Endothelial cell of umbilical vein (primary cell): ENCODE measurements at regions not wholly inside any gene's neighbourhood (a gene's known extent, or its start where the extent isn't known, plus 50 kb on each side); places are given as distances from the start of the nearest gene placed in this dataset.

ENCODE experiments used
- BruUV-seq: library from RNA; stranded (reverse); fragments of 400-500 nt; replicated peaks from 2 replicates; lab custom pipeline; 2021; lab: Mats Ljungman, UMichigan
- CTCF ChIA-PET: fragments of 300-600, 350-600 bp; sonication (Branson Sonifier 250); formaldehyde crosslinking; loops from one replicate; lab custom pipeline; 2021; ENCODE audit warnings: antibody characterized with exemption, inconsistent platforms; lab: Charles Lee
- POLR2A ChIA-PET: fragments of 300-600, 350-600 bp; sonication (Branson Sonifier 250); formaldehyde crosslinking; loops from one replicate; lab custom pipeline; 2021; ENCODE audit warnings: antibody characterized with exemption, inconsistent platforms; lab: Charles Lee
- DNase-seq: peaks from one replicate; pipeline ENCODE4 v3.0.0-alpha.2; 2011; ENCODE audit warnings: low read depth, low spot score
- FAIRE-seq: peaks from 2 replicates; lab custom pipeline; 2011; peaks lifted over from hg19 to GRCh38; lab: Jason Lieb, UNC
- H2AFZ ChIP-seq: 2 replicates; pipeline ENCODE4 v1.6.0; 2012; ENCODE audit warnings: low read depth, low read length, control low read depth, inconsistent platforms
- H3K27ac ChIP-seq: 2 replicates; pipeline ENCODE4 v1.5.1; 2011; ENCODE audit warnings: low read depth, mild to moderate bottlenecking, control low read depth, low read length, moderate library complexity; ENCODE audit not compliant: insufficient read depth
- H3K27me3 ChIP-seq, 2 experiments: 2 replicates each; pipeline versions ENCODE4 v1.6.0 to v1.6.1; 2011; ENCODE audit warnings: low read length in 2 of 2, mixed read lengths in 1 of 2; ENCODE audit not compliant: control insufficient read depth in 2 of 2, insufficient read depth in 2 of 2
- H3K36me3 ChIP-seq, 2 experiments: 2 replicates in 1 of 2; 3 replicates in 1 of 2; pipeline ENCODE4 v1.5.1; 2011; ENCODE audit warnings: low read length in 2 of 2, mild to moderate bottlenecking in 1 of 2, moderate library complexity in 1 of 2; ENCODE audit not compliant: control insufficient read depth in 2 of 2, insufficient read depth in 2 of 2; ENCODE audit errors: extremely low read depth in 1 of 2
- H3K4me1 ChIP-seq: 3 replicates; pipeline ENCODE4 v1.5.1; 2011; ENCODE audit warnings: mild to moderate bottlenecking, low read length; ENCODE audit not compliant: control insufficient read depth, insufficient read depth; ENCODE audit errors: extremely low read depth
- H3K4me2 ChIP-seq: 2 replicates; pipeline ENCODE4 v1.6.1; 2011; ENCODE audit warnings: low read length, control low read depth, mixed read lengths; ENCODE audit not compliant: insufficient read depth
- H3K4me3 ChIP-seq, 3 experiments: fragments of 200-600 bp in 1 of 3; sonication (generic), shearing (Covaris generic) in 1 of 3; replicated peaks in 1 of 3; 2 replicates each; pipeline ENCODE4 v1.5.1; 2011 to 2016; ENCODE audit warnings: control low read depth in 3 of 3, low read length in 3 of 3, mild to moderate bottlenecking in 2 of 3, inconsistent platforms in 1 of 3, low read depth in 1 of 3, moderate library complexity in 1 of 3; ENCODE audit not compliant: insufficient read depth in 1 of 3
- H3K79me2 ChIP-seq: 2 replicates; pipeline ENCODE4 v1.6.0; 2012; ENCODE audit warnings: low read length, inconsistent platforms; ENCODE audit not compliant: control insufficient read depth, insufficient read depth
- H3K9ac ChIP-seq: replicated peaks from 2 replicates; pipeline ENCODE3; 2011; ENCODE audit warnings: low read length, control low read depth; ENCODE audit not compliant: insufficient read depth; ENCODE audit errors: extremely low read depth
- H3K9me1 ChIP-seq: replicated peaks from 3 replicates; pipeline ENCODE4 v1.6.0; 2011; ENCODE audit warnings: mild to moderate bottlenecking, low read length; ENCODE audit not compliant: control insufficient read depth, insufficient read depth; ENCODE audit errors: extremely low read depth
- H3K9me3 ChIP-seq: replicated peaks from 2 replicates; pipeline ENCODE4 v1.5.1; 2012; ENCODE audit warnings: low read length, inconsistent platforms; ENCODE audit not compliant: control insufficient read depth, insufficient read depth
- H4K20me1 ChIP-seq: replicated peaks from 2 replicates; pipeline ENCODE3; 2011; ENCODE audit warnings: mild to moderate bottlenecking, low read length; ENCODE audit not compliant: control insufficient read depth, insufficient read depth; ENCODE audit errors: extremely low read depth
- EZH2 ChIP-seq: IDR thresholded peaks from 2 replicates; pipeline ENCODE4 v1.6.1; 2012; ENCODE audit warnings: borderline replicate concordance, low read depth, mild to moderate bottlenecking, moderate library complexity, low read length, inconsistent platforms; ENCODE audit not compliant: severe bottlenecking
- FOS ChIP-seq: IDR thresholded peaks from 2 replicates; pipeline ENCODE4 v1.6.1; 2011; ENCODE audit warnings: mild to moderate bottlenecking, low read length, moderate library complexity, borderline replicate concordance; ENCODE audit not compliant: insufficient read depth
- GATA2 ChIP-seq: IDR thresholded peaks from 2 replicates; pipeline ENCODE4 v1.7.0; 2011; ENCODE audit warnings: low read depth, mild to moderate bottlenecking, moderate library complexity, mixed read lengths, low read length; ENCODE audit not compliant: insufficient read length, insufficient read depth
- JUN ChIP-seq: IDR thresholded peaks from 2 replicates; pipeline ENCODE4 v1.6.1; 2011; ENCODE audit warnings: borderline replicate concordance, low read depth; ENCODE audit not compliant: insufficient read length, insufficient read depth
- MAX ChIP-seq: IDR thresholded peaks from 2 replicates; pipeline ENCODE4 v1.6.1; 2011; ENCODE audit not compliant: insufficient read depth, insufficient read length
- POLR2AphosphoS5 ChIP-seq: IDR thresholded peaks from 2 replicates; pipeline ENCODE4 v1.6.1; 2012; ENCODE audit warnings: low read depth, mild to moderate bottlenecking, control low read depth, low read length, moderate library complexity; ENCODE audit not compliant: insufficient read depth
- dilution Hi-C: fragments of 300-500 bp; cut with MboI; formaldehyde crosslinking; loops from one replicate; pipeline ENCODE4 v1.15.0; 2019; ENCODE audit warnings: low sequenced_read_pairs; ENCODE audit not compliant: extremely low pct_ligation_motif_present
- intact Hi-C: fragments of 100-400 bp; cut with micrococcal nuclease; formaldehyde crosslinking; loops from one replicate; pipeline ENCODE4 v1.10.0; 2022
- TF ChIP-seq, protein P1 (sequence below), 2 donors: IDR thresholded peaks; 1 replicate in 1 of 2; 2 replicates in 1 of 2; pipeline ENCODE4 v1.5.1; 2011; ENCODE audit warnings: low read length in 2 of 2, mild to moderate bottlenecking in 2 of 2, moderate library complexity in 2 of 2, control low read depth in 1 of 2, inconsistent platforms in 1 of 2, low read depth in 1 of 2; ENCODE audit not compliant: insufficient read depth in 1 of 2; ENCODE audit errors: extremely low read depth in 1 of 2

- Histone ChIP-seq H3K4me1 (no peaks in the 10 kb centered on the region), H3K79me2 (no peaks in the 10 kb centered on the region), H3K36me3 (no peaks in the 10 kb centered on the region), H3K4me2 (no peak overlapping the region), H2AFZ (no peak overlapping the region), H4K20me1 (no peaks in the 10 kb centered on the region), H3K4me3 (no peak overlapping the region), H3K27ac (no peak overlapping the region), H3K9me3 (no peaks in the 10 kb centered on the region), H3K9ac (no peak overlapping the region), H3K27me3 (no peaks in the 10 kb centered on the region), H3K9me1 (no peaks in the 10 kb centered on the region)
- no peak for FAIRE-seq
- ChIA-PET CTCF (interaction anchor here (1.0 kb wide), 1 partner anchor 11 kb away, joined by 3 read pairs; no protein-coding TSS in a partner anchor), POLR2A (no interaction called here)
- no TSS peak for BruUV-seq
- no peak for DNase-seq
- no peak for TF ChIP-seq MAX
- TF ChIP-seq JUN: no peak
- TF ChIP-seq FOS: no peak
- TF ChIP-seq, protein P1, sequence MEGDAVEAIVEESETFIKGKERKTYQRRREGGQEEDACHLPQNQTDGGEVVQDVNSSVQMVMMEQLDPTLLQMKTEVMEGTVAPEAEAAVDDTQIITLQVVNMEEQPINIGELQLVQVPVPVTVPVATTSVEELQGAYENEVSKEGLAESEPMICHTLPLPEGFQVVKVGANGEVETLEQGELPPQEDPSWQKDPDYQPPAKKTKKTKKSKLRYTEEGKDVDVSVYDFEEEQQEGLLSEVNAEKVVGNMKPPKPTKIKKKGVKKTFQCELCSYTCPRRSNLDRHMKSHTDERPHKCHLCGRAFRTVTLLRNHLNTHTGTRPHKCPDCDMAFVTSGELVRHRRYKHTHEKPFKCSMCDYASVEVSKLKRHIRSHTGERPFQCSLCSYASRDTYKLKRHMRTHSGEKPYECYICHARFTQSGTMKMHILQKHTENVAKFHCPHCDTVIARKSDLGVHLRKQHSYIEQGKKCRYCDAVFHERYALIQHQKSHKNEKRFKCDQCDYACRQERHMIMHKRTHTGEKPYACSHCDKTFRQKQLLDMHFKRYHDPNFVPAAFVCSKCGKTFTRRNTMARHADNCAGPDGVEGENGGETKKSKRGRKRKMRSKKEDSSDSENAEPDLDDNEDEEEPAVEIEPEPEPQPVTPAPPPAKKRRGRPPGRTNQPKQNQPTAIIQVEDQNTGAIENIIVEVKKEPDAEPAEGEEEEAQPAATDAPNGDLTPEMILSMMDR (IDR thresholded peaks at IDR 0.05; ENCODE audit: extremely low read depth in 1 of 2, insufficient read depth in 1 of 2, low read depth in 1 of 2, low read length in 2 of 2): no peak
- no peak for TF ChIP-seq POLR2AphosphoS5
- no peak for TF ChIP-seq GATA2
- TF ChIP-seq EZH2: no peak
- dilution Hi-C loops (no loop called here), intact Hi-C loops (no loop called here)
These were observed 120.9 kb upstream of the FREM2 start for GRCh38 chr13:38566023-38566422.
